B cell (primary cell): ENCODE measurements at regions not wholly inside any gene's neighbourhood (a gene's known extent, or its start where the extent isn't known, plus 50 kb on each side); places are given as distances from the start of the nearest gene placed in this dataset.

Experiments used
- ATAC-seq: fragments of 200-7000 bp; cut with Tn5 transposase; one replicate; pipeline ENCODE4 v1.10.0; 2021; ENCODE audit warnings: low read depth, mild to moderate bottlenecking, moderate number of reproducible peaks, moderate library complexity
- CTCF ChIA-PET: fragments of 350-600 bp; sonication (Branson Sonifier 250); formaldehyde crosslinking; loops from one replicate; lab custom pipeline; 2021; ENCODE audit warnings: antibody characterized with exemption, inconsistent platforms; lab: Charles Lee
- POLR2A ChIA-PET: fragments of 350-600 bp; sonication (Branson Sonifier 250); formaldehyde crosslinking; loops from one replicate; lab custom pipeline; 2021; ENCODE audit warnings: antibody characterized with exemption; lab: Charles Lee
- DNase-seq: peaks from one replicate; pipeline ENCODE4 v3.0.0; 2013
- H2AFZ ChIP-seq: 2 replicates; pipeline ENCODE4 v1.6.1; 2012; ENCODE audit warnings: mild to moderate bottlenecking, low read depth, low read length; ENCODE audit not compliant: insufficient read depth, poor library complexity, severe bottlenecking
- H3K27ac ChIP-seq, 2 donors: 1 replicate in 1 of 2; 2 replicates in 1 of 2; pipeline ENCODE4 v1.5.1; 2012 to 2013; ENCODE audit warnings: low read length in 2 of 2, mild to moderate bottlenecking in 2 of 2, moderate library complexity in 1 of 2
- H3K27me3 ChIP-seq, 4 experiments: fragments of 200-600 bp in 1 of 4; sonication (generic) in 1 of 4; replicated peaks in 1 of 4; 1 replicate in 2 of 4; 2 replicates in 2 of 4; pipeline versions ENCODE4 v1.6.1 to v1.7.0; 2013 to 2016; ENCODE audit warnings: low read length in 3 of 4, mild to moderate bottlenecking in 2 of 4, mixed read lengths in 1 of 4, moderate library complexity in 1 of 4; ENCODE audit not compliant: insufficient read depth in 4 of 4, control insufficient read depth in 3 of 4; ENCODE audit errors: control extremely low read depth in 1 of 4
- H3K36me3 ChIP-seq, 2 experiments: replicated peaks in 1 of 2; 1 replicate in 1 of 2; 2 replicates in 1 of 2; pipeline versions ENCODE4 v1.6.1 to v1.7.1; 2013; ENCODE audit warnings: low read length in 1 of 2; ENCODE audit not compliant: insufficient read depth in 2 of 2, control insufficient read depth in 1 of 2; ENCODE audit errors: control extremely low read depth in 1 of 2, extremely low read depth in 1 of 2
- H3K4me1 ChIP-seq, 2 donors: fragments of 200-600 bp in 1 of 2; sonication (generic) in 1 of 2; 1 replicate in 1 of 2; 2 replicates in 1 of 2; pipeline versions ENCODE4 v1.5.1 to v1.6.1; 2013 to 2017; ENCODE audit warnings: low read length in 2 of 2; ENCODE audit not compliant: control insufficient read depth in 2 of 2, insufficient read depth in 2 of 2
- H3K4me2 ChIP-seq: replicated peaks from 2 replicates; pipeline ENCODE3; 2012; ENCODE audit warnings: mild to moderate bottlenecking, low read depth, low read length; ENCODE audit not compliant: poor library complexity, severe bottlenecking
- H3K4me3 ChIP-seq, 5 experiments: fragments of 200-600 bp in 1 of 5; sonication (generic) in 1 of 5; 1 replicate in 3 of 5; 2 replicates in 2 of 5; pipeline versions ENCODE4 v1.5.1 to v1.7.0; 2011 to 2016; ENCODE audit warnings: low read length in 4 of 5, mild to moderate bottlenecking in 4 of 5, low read depth in 2 of 5, control low read depth in 1 of 5, moderate library complexity in 1 of 5; ENCODE audit not compliant: insufficient read depth in 1 of 5; ENCODE audit errors: control extremely low read depth in 1 of 5, extremely low read depth in 1 of 5
- H3K79me2 ChIP-seq: fragments of 200-600 bp; sonication (generic); one replicate; pipeline ENCODE4 v1.6.0; 2016; ENCODE audit warnings: low read length; ENCODE audit not compliant: control insufficient read depth, insufficient read depth
- H3K9ac ChIP-seq: fragments of 200-600 bp; sonication (generic); 2 replicates; pipeline ENCODE4 v1.6.1; 2017; ENCODE audit warnings: mild to moderate bottlenecking, low read length, moderate library complexity
- H3K9me3 ChIP-seq, 3 donors: one replicate each; pipeline versions ENCODE4 v1.6.1 to v1.7.1; 2013; ENCODE audit warnings: low read length in 2 of 3; ENCODE audit not compliant: control insufficient read depth in 2 of 3, insufficient read depth in 1 of 3; ENCODE audit errors: control extremely low read depth in 1 of 3
- H4K20me1 ChIP-seq: 2 replicates; pipeline ENCODE4 v1.6.0; 2012; ENCODE audit warnings: mild to moderate bottlenecking, low read length; ENCODE audit not compliant: insufficient read depth, control insufficient read depth, poor library complexity, severe bottlenecking
- H3K27ac Mint-ChIP-seq: one replicate; pipeline ENCODE4 v1.8.0; 2021; ENCODE audit warnings: mixed read lengths
- H3K27me3 Mint-ChIP-seq: one replicate; pipeline ENCODE4 v1.8.0; 2021; ENCODE audit warnings: mixed read lengths
- H3K4me1 Mint-ChIP-seq: one replicate; pipeline ENCODE4 v1.8.0; 2021; ENCODE audit warnings: mixed read lengths
- H3K4me3 Mint-ChIP-seq: one replicate; pipeline ENCODE4 v1.8.0; 2021; ENCODE audit warnings: mixed read lengths
- H3K9me3 Mint-ChIP-seq: one replicate; pipeline ENCODE4 v1.8.0; 2022; ENCODE audit warnings: mixed read lengths; ENCODE audit not compliant: insufficient read depth
- CTCF ChIP-seq: fragments of 200-600 bp; IDR thresholded peaks from one replicate; pipeline ENCODE4 v1.8.0; 2022; ENCODE audit warnings: antibody characterized with exemption, mild to moderate bottlenecking
- EZH2 ChIP-seq: IDR thresholded peaks from 2 replicates; pipeline ENCODE4 v1.6.1; 2012; ENCODE audit warnings: borderline replicate concordance, low read depth, mild to moderate bottlenecking, moderate library complexity, low read length; ENCODE audit not compliant: insufficient read depth, poor library complexity, severe bottlenecking
- WGBS: methylation state at CpG from one replicate; pipeline ENCODE4 v1.1.5; 2013; ENCODE audit warnings: missing lambda C conversion rate; ENCODE audit not compliant: insufficient coverage; 5-methylcytosine and 5-hydroxymethylcytosine counted together
- intact Hi-C: fragments of 100-400 bp; cut with micrococcal nuclease; formaldehyde crosslinking; loops from one replicate; pipeline ENCODE4 v1.10.0; 2022

DNA sequence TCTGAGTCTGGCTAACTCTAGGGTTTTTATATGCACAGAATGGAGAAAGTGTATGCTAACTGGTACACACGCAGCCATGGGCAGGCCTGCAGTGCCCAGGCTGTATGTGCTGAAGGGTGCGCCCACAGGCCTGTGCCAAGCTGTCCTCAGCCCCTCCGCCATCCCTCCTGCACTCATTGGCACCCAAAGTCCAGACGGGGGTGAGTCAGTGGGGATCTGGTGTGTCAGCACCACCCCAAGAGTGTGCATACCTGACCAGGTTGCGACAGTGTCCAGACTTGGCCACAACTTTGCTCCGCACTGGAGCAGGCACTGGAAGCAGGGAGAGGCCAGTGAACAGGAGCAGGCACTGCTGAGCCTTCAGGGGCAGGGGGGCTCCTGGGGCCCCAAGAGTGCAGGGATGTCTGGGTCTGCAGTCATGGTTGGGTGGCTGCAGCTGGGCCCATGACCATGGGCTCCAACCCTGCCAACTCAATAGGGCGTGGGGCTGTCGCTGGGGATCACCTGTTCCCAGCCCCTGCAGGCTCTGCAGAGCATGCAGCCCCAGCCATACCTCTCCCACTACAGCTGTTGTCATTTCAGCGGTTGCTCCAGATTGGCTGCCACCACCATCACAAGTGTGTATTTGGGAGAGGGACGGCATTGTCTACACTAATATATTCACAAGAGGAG, 717.8 kb downstream of the EPHA7 start:
- Mint-ChIP-seq H3K27me3 (no peaks in the 10 kb centered on the region), H3K4me1 (no peaks in the 10 kb centered on the region), H3K27ac (no peak overlapping the region), H3K4me3 (no peak overlapping the region), H3K9me3 (no peaks in the 10 kb centered on the region)
- Histone ChIP-seq H3K4me3 (no peak overlapping the region), H4K20me1 (no peaks in the 10 kb centered on the region), H3K9ac (no peak overlapping the region), H3K27ac (no peak overlapping the region), H3K27me3 (no peaks in the 10 kb centered on the region), H3K36me3 (no peaks in the 10 kb centered on the region), H3K4me2 (no peak overlapping the region), H3K9me3 (peaks cover 0 to 14% (median 0%) of the 10 kb centered on the region in 3 donors), H3K79me2 (no peaks in the 10 kb centered on the region), H3K4me1 (no peaks in the 10 kb centered on the region), H2AFZ (no peak overlapping the region)
- no peak for TF ChIP-seq CTCF
- ATAC-seq (no peak), DNase-seq (no peak)
- ChIA-PET POLR2A (no interaction called here), CTCF (no interaction called here)
- intact Hi-C loops = no loop called here
- 83% methylated on average over 8 of the region's 10 CpGs for WGBS

GRCh38 chr6:92700411-92700810, 718.9 kb downstream of the EPHA7 start:
- Histone ChIP-seq H3K4me2 (no peak overlapping the region), H3K9me3 (peaks cover 0 to 14% (median 0%) of the 10 kb centered on the region in 3 donors), H3K27me3 (no peaks in the 10 kb centered on the region), H4K20me1 (no peaks in the 10 kb centered on the region), H3K36me3 (no peaks in the 10 kb centered on the region), H3K27ac (no peak overlapping the region), H3K79me2 (no peaks in the 10 kb centered on the region), H3K9ac (no peak overlapping the region), H3K4me3 (no peak overlapping the region), H3K4me1 (no peaks in the 10 kb centered on the region), H2AFZ (no peak overlapping the region)
- no peaks in the 10 kb centered on the region for H3K4me1 Mint-ChIP-seq
- WGBS = 87% methylated on average over 11 of the region's 11 CpGs
- intact Hi-C loops = no loop called here
- no peak for ATAC-seq
- TF ChIP-seq EZH2 (no peak), CTCF (no peak)
- H3K9me3 Mint-ChIP-seq = peaks cover 2% of the 10 kb centered on the region
- CTCF ChIA-PET = no interaction called here
- no peaks in the 10 kb centered on the region for H3K27me3 Mint-ChIP-seq
- no peak overlapping the region for H3K4me3 Mint-ChIP-seq
- no peak for DNase-seq
- no peak overlapping the region for H3K27ac Mint-ChIP-seq
- POLR2A ChIA-PET = no interaction called here
